ENCODE measurements at regions not wholly inside any gene's neighbourhood (a gene's known extent, or its start where the extent isn't known, plus 50 kb on each side); places are given as distances from the start of the nearest gene placed in this dataset.

- no peak for TF ChIP-seq IRF1 (CRISPR knock-in tag; IDR thresholded peaks at IDR 0.05)
- no peak for TF ChIP-seq ARID4B (CRISPR knock-in tag; IDR thresholded peaks at IDR 0.05; ENCODE audit: borderline replicate concordance)
- TF ChIP-seq SOX15 (CRISPR knock-in tag; IDR thresholded peaks at IDR 0.05): no peak
Measured at GRCh38 chr5:7078901-7079300, 317.0 kb upstream of the ADCY2 start (continued).

- Mint-ChIP-seq H3K9me3 (peaks cover 5% of the 10 kb centered on the region), H3K27me3 (ENCODE audit: low read depth) (0 out of 2 replicates have a peak, but pooled peaks cover 4% of the 10 kb centered on the region), H3K27ac (no peak overlapping the region), H3K4me3 (no peak overlapping the region), H3K4me1 (peaks cover 50% of the 10 kb centered on the region), H3K36me3 (peaks cover 2% of the 10 kb centered on the region; the same call in 1 of the 2 replicates)
- DNase-seq (ENCODE audit: low spot score) (no peak), ATAC-seq (no peak)
- no peak for TF ChIP-seq CREB1 (CRISPR knock-in tag; IDR thresholded peaks at IDR 0.05)
- no peak for TF ChIP-seq MAX (CRISPR knock-in tag; IDR thresholded peaks at IDR 0.05)
- TF ChIP-seq RELA (CRISPR knock-in tag; IDR thresholded peaks at IDR 0.05; ENCODE audit: borderline replicate concordance): no peak
- TF ChIP-seq HMGA2 (CRISPR knock-in tag; IDR thresholded peaks at IDR 0.05): no peak
- ChIA-PET POLR2A (no interaction called here), CTCF (interaction anchor here (0.6 to 4.4 kb wide), 4 partner anchors 32 to 736 kb away, joined by 3 to 44 read pairs (median 8); no protein-coding TSS in a partner anchor)
Measured at GRCh38 chr5:7080501-7080900, 315.4 kb upstream of the ADCY2 start.

GRCh38 chr5:7087719-7088297, 308.1 kb upstream of the ADCY2 start:
- no peak overlapping the region for H3K27ac Mint-ChIP-seq
- peaks cover 27% of the 10 kb centered on the region for H3K4me1 Mint-ChIP-seq
- H3K4me3 Mint-ChIP-seq: no peak overlapping the region
- ChIA-PET POLR2A (no interaction called here), CTCF (interaction anchor here (0.8 to 1.9 kb wide), 5 partner anchors 8 to 729 kb away, joined by 3 to 11 read pairs (median 5); no protein-coding TSS in a partner anchor)
- H3K9me3 Mint-ChIP-seq: peaks cover 10% of the 10 kb centered on the region
- TF ChIP-seq AFF4 (CRISPR knock-in tag; IDR thresholded peaks at IDR 0.05; ENCODE audit: borderline replicate concordance): no peak
- TF ChIP-seq ZNF671 (CRISPR knock-in tag; IDR thresholded peaks at IDR 0.05): no peak
- no peak for TF ChIP-seq OVOL2 (CRISPR knock-in tag; IDR thresholded peaks at IDR 0.05; ENCODE audit: borderline replicate concordance)
- no peak for TF ChIP-seq CDX4 (CRISPR knock-in tag; IDR thresholded peaks at IDR 0.05; ENCODE audit: borderline replicate concordance)
- no peak for TF ChIP-seq ZNF423 (CRISPR knock-in tag; IDR thresholded peaks at IDR 0.05)
- no peak for TF ChIP-seq AR (CRISPR knock-in tag; IDR thresholded peaks at IDR 0.05)
- ATAC-seq (peak; percentile 75), DNase-seq (ENCODE audit: low spot score) (no peak)
- H3K27me3 Mint-ChIP-seq (ENCODE audit: low read depth): 0 out of 2 replicates have a peak, but pooled peaks cover 4% of the 10 kb centered on the region
- peaks cover 2% of the 10 kb centered on the region; the same call in 1 of the 2 replicates for H3K36me3 Mint-ChIP-seq
